ENCODE measurements at regions not wholly inside any gene's neighbourhood (a gene's known extent, or its start where the extent isn't known, plus 50 kb on each side); places are given as distances from the start of the nearest gene placed in this dataset.

- H3K9me3 ChIP-seq (replicated peaks; ENCODE audit: insufficient read depth, low read length) = no peaks in the 10 kb centered on the region
- TF ChIP-seq CTCF (IDR thresholded peaks at IDR 0.05; ENCODE audit: low read length) (no peak), EZH2 (optimal IDR thresholded peaks at IDR 0.05; ENCODE audit: low read depth, low read length) (no peak), EZH2phosphoT487 (IDR thresholded peaks at IDR 0.05; ENCODE audit: low read length) (no peak)
- H3K4me2 ChIP-seq (ENCODE audit: low read depth, low read length) = no peak overlapping the region
These were observed 410.5 kb downstream of the QKI start for GRCh38 chr6:163825033-163825432.

GRCh38 chr6:163823577-163823976, 409.1 kb downstream of the QKI start:
- Histone ChIP-seq H3K9me3 (replicated peaks; ENCODE audit: insufficient read depth, low read length) (no peaks in the 10 kb centered on the region), H3K4me3 (ENCODE audit: low read length) (no peak overlapping the region), H3K4me2 (ENCODE audit: low read depth, low read length) (no peak overlapping the region), H3K36me3 (replicated peaks; ENCODE audit: insufficient read depth, low read length) (no peaks in the 10 kb centered on the region), H4K20me1 (ENCODE audit: insufficient read depth, low read length) (no peaks in the 10 kb centered on the region), H3F3A (ENCODE audit: insufficient read depth, low read length) (no peaks in the 10 kb centered on the region), H3K79me2 (ENCODE audit: low read length) (no peaks in the 10 kb centered on the region), H3K27ac (ENCODE audit: low read length) (no peak overlapping the region), H3K9me2 (replicated peaks; ENCODE audit: insufficient read depth, low read length) (no peaks in the 10 kb centered on the region), H3K4me1 (ENCODE audit: low read length) (no peaks in the 10 kb centered on the region), H3K9ac (ENCODE audit: low read length) (no peak overlapping the region), H2AFZ (ENCODE audit: low read length) (no peak overlapping the region), H3K27me3 (replicated peaks; ENCODE audit: insufficient read depth, low read length) (no peaks in the 10 kb centered on the region)
- TF ChIP-seq EZH2phosphoT487 (IDR thresholded peaks at IDR 0.05; ENCODE audit: low read length) = no peak
- TF ChIP-seq CTCF (IDR thresholded peaks at IDR 0.05; ENCODE audit: low read length) = no peak
- no peak for TF ChIP-seq EZH2 (optimal IDR thresholded peaks at IDR 0.05; ENCODE audit: low read depth, low read length)
- DNase-seq = no peak

More at GRCh38 chr6:163825033-163825432, 410.5 kb downstream of the QKI start:
- no peak for DNase-seq
- Histone ChIP-seq H3K27ac (ENCODE audit: low read length) (no peak overlapping the region), H3F3A (ENCODE audit: insufficient read depth, low read length) (no peaks in the 10 kb centered on the region), H2AFZ (ENCODE audit: low read length) (no peak overlapping the region), H3K36me3 (replicated peaks; ENCODE audit: insufficient read depth, low read length) (no peaks in the 10 kb centered on the region), H3K4me1 (ENCODE audit: low read length) (no peaks in the 10 kb centered on the region), H3K4me3 (ENCODE audit: low read length) (no peak overlapping the region), H3K9ac (ENCODE audit: low read length) (no peak overlapping the region), H4K20me1 (ENCODE audit: insufficient read depth, low read length) (no peaks in the 10 kb centered on the region), H3K27me3 (replicated peaks; ENCODE audit: insufficient read depth, low read length) (no peaks in the 10 kb centered on the region), H3K79me2 (ENCODE audit: low read length) (no peaks in the 10 kb centered on the region), H3K9me2 (replicated peaks; ENCODE audit: insufficient read depth, low read length) (no peaks in the 10 kb centered on the region)

- no peaks in the 10 kb centered on the region for H3K27me3 ChIP-seq (replicated peaks; ENCODE audit: insufficient read depth, low read length)
- no peaks in the 10 kb centered on the region for H3K36me3 ChIP-seq (replicated peaks; ENCODE audit: insufficient read depth, low read length)
- no peak overlapping the region for H3K9ac ChIP-seq (ENCODE audit: low read length)
- H3K9me3 ChIP-seq (replicated peaks; ENCODE audit: insufficient read depth, low read length) = no peaks in the 10 kb centered on the region
- H3K79me2 ChIP-seq (ENCODE audit: low read length) = no peaks in the 10 kb centered on the region
- no peaks in the 10 kb centered on the region for H3K9me2 ChIP-seq (replicated peaks; ENCODE audit: insufficient read depth, low read length)
- H3K4me3 ChIP-seq (ENCODE audit: low read length) = no peak overlapping the region
- DNase-seq = no peak
- TF ChIP-seq EZH2phosphoT487 (IDR thresholded peaks at IDR 0.05; ENCODE audit: low read length) = no peak
- TF ChIP-seq CTCF (IDR thresholded peaks at IDR 0.05; ENCODE audit: low read length) = no peak
- no peaks in the 10 kb centered on the region for H3F3A ChIP-seq (ENCODE audit: insufficient read depth, low read length)
- no peaks in the 10 kb centered on the region for H4K20me1 ChIP-seq (ENCODE audit: insufficient read depth, low read length)
- no peak overlapping the region for H2AFZ ChIP-seq (ENCODE audit: low read length)
- no peak overlapping the region for H3K27ac ChIP-seq (ENCODE audit: low read length)
- H3K4me2 ChIP-seq (ENCODE audit: low read depth, low read length) = no peak overlapping the region
- H3K4me1 ChIP-seq (ENCODE audit: low read length) = no peaks in the 10 kb centered on the region
These were observed 406.4 kb downstream of the QKI start for GRCh38 chr6:163820745-163821458.

Data from MM.1S (cell line).